CD4-positive, alpha-beta T cell treated with Interleukin-17A for 4 hours (primary cell): ENCODE measurements at regions not wholly inside any gene's neighbourhood (a gene's known extent, or its start where the extent isn't known, plus 50 kb on each side); places are given as distances from the start of the nearest gene placed in this dataset.
"Not testable (repeated sequence)": the region's sequence is repeated elsewhere in the genome, so short reads cannot be mapped to it uniquely, and the experiment has no call there.

Experiments
- DNase-seq: peaks from one replicate; pipeline ENCODE4 v3.0.0-alpha.2; 2020; ENCODE audit warnings: mixed read lengths

- DNase-seq = no peak
Measured at GRCh38 chr12:9406564-9407424, 198.6 kb upstream of the PZP start.

GRCh38 chr12:9405886-9406563, 197.8 kb upstream of the PZP start:
- no peak for DNase-seq

GRCh38 chr12:9404469-9405260, 196.5 kb upstream of the PZP start:
- peak; percentile 14 for DNase-seq

GRCh38 chr12:9404031-9404430, 195.8 kb upstream of the PZP start:
- no peak for DNase-seq

- not testable (repeated sequence) for DNase-seq
Measured at GRCh38 chr12:9402432-9403040, 194.3 kb upstream of the PZP start.

- DNase-seq = not testable (repeated sequence)
Measured at GRCh38 chr12:9396367-9396766, 188.2 kb upstream of the PZP start.

- not testable (repeated sequence) for DNase-seq
Measured at GRCh38 chr12:9395220-9395619, 187.0 kb upstream of the PZP start.

GRCh38 chr12:9392842-9393241, 184.6 kb upstream of the PZP start:
- DNase-seq = no peak

- DNase-seq = no peak
Measured at GRCh38 chr12:9391815-9392214, 183.6 kb upstream of the PZP start.

- DNase-seq = no peak
Measured at GRCh38 chr12:9390761-9391160, 182.6 kb upstream of the PZP start.

GRCh38 chr12:9389796-9390195, 181.6 kb upstream of the PZP start:
- no peak for DNase-seq

- DNase-seq = no peak
Measured at GRCh38 chr12:9388379-9388778, 180.2 kb upstream of the PZP start.

GRCh38 chr12:9387450-9387849, 179.3 kb upstream of the PZP start:
- no peak for DNase-seq

GRCh38 chr12:9383585-9383984, 175.4 kb upstream of the PZP start:
- no peak for DNase-seq

GRCh38 chr12:9381619-9382018, 173.4 kb upstream of the PZP start:
- no peak for DNase-seq

GRCh38 chr12:9380650-9381049, 172.5 kb upstream of the PZP start:
- no peak for DNase-seq

GRCh38 chr12:9379023-9379742, 171.0 kb upstream of the PZP start:
- no peak for DNase-seq

GRCh38 chr12:9378430-9378835, 170.2 kb upstream of the PZP start:
- no peak for DNase-seq

- DNase-seq = no peak
Measured at GRCh38 chr12:9372202-9372601, 164.0 kb upstream of the PZP start.

GRCh38 chr12:9367828-9368227, 159.6 kb upstream of the PZP start:
- DNase-seq = no peak

GRCh38 chr12:9367201-9367600, 159.0 kb upstream of the PZP start:
- no peak for DNase-seq

GRCh38 chr12:9365296-9365695, 157.1 kb upstream of the PZP start:
- no peak for DNase-seq
